ENCODE measurements at regions not wholly inside any gene's neighbourhood (a gene's known extent, or its start where the extent isn't known, plus 50 kb on each side); places are given as distances from the start of the nearest gene placed in this dataset.

GRCh38 chr6:95856876-95857364 is 158.9 kb upstream of the FUT9 start (continued):
- TF ChIP-seq ZNF354B (CRISPR knock-in tag; IDR thresholded peaks at IDR 0.05) (no peak), ELK4 (CRISPR knock-in tag; IDR thresholded peaks at IDR 0.05; ENCODE audit: borderline replicate concordance) (no peak), FLYWCH1 (CRISPR knock-in tag; IDR thresholded peaks at IDR 0.05) (no peak), ZNF670 (CRISPR knock-in tag; IDR thresholded peaks at IDR 0.05; ENCODE audit: borderline replicate concordance) (peak; percentile 57; the same call in 1 of the 2 replicates), HOXD1 (CRISPR knock-in tag; IDR thresholded peaks at IDR 0.05) (no peak), SOX6 (IDR thresholded peaks at IDR 0.05) (no peak), SOX6 (CRISPR knock-in tag; IDR thresholded peaks at IDR 0.05) (peak; percentile 78), ZNF839 (CRISPR knock-in tag; IDR thresholded peaks at IDR 0.05; ENCODE audit: borderline replicate concordance) (no peak), JUN (CRISPR knock-in tag; IDR thresholded peaks at IDR 0.05) (0 out of 2 replicates have a peak, but pooled peaks have one; percentile 55), IRF2 (CRISPR knock-in tag; IDR thresholded peaks at IDR 0.05) (peak; percentile 62; the same call in 1 of the 2 replicates), ZNF280B (CRISPR knock-in tag; IDR thresholded peaks at IDR 0.05; ENCODE audit: borderline replicate concordance) (no peak), ZNF556 (CRISPR knock-in tag; IDR thresholded peaks at IDR 0.05; ENCODE audit: borderline replicate concordance) (peak; percentile 88), THAP11 (CRISPR knock-in tag; IDR thresholded peaks at IDR 0.05) (peak; percentile 51), EZH2 (conservative IDR thresholded peaks at IDR 0.05; ENCODE audit: low read depth, low read length) (no peak), ZBTB1 (CRISPR knock-in tag; IDR thresholded peaks at IDR 0.05; ENCODE audit: borderline replicate concordance) (no peak), ATF1 (CRISPR knock-in tag; IDR thresholded peaks at IDR 0.05) (no peak), HINFP (CRISPR knock-in tag; IDR thresholded peaks at IDR 0.05; ENCODE audit: low read depth) (0 out of 2 replicates have a peak, but pooled peaks have one; percentile 22), NR2F1 (CRISPR knock-in tag; IDR thresholded peaks at IDR 0.05) (peak; percentile 43 to 70; a peak in 2 of 4 replicates)
- TF ChIP-seq, protein P1, sequence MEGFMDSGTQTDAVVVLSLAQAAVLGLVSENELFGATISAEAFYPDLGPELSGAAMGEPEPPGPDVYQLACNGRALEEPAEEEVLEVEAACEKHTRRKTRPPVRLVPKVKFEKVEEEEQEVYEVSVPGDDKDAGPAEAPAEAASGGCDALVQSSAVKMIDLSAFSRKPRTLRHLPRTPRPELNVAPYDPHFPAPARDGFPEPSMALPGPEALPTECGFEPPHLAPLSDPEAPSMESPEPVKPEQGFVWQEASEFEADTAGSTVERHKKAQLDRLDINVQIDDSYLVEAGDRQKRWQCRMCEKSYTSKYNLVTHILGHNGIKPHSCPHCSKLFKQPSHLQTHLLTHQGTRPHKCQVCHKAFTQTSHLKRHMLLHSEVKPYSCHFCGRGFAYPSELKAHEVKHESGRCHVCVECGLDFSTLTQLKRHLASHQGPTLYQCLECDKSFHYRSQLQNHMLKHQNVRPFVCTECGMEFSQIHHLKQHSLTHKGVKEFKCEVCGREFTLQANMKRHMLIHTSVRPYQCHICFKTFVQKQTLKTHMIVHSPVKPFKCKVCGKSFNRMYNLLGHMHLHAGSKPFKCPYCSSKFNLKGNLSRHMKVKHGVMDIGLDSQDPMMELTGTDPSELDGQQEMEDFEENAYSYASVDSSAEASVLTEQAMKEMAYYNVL (CRISPR knock-in tag; IDR thresholded peaks at IDR 0.05; ENCODE audit: borderline replicate concordance), result peak; percentile 63; the same call in 1 of the 2 replicates
- TF ChIP-seq, protein P2, sequence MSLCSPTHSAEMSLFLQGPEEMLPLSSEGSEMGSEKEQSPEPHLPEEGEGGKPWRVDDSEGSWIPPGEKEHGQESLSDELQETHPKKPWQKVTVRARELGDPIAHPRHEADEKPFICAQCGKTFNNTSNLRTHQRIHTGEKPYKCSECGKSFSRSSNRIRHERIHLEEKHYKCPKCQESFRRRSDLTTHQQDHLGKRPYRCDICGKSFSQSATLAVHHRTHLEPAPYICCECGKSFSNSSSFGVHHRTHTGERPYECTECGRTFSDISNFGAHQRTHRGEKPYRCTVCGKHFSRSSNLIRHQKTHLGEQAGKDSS (CRISPR knock-in tag; IDR thresholded peaks at IDR 0.05; ENCODE audit: borderline replicate concordance, low read depth), result no peak
- TF ChIP-seq, protein P3, sequence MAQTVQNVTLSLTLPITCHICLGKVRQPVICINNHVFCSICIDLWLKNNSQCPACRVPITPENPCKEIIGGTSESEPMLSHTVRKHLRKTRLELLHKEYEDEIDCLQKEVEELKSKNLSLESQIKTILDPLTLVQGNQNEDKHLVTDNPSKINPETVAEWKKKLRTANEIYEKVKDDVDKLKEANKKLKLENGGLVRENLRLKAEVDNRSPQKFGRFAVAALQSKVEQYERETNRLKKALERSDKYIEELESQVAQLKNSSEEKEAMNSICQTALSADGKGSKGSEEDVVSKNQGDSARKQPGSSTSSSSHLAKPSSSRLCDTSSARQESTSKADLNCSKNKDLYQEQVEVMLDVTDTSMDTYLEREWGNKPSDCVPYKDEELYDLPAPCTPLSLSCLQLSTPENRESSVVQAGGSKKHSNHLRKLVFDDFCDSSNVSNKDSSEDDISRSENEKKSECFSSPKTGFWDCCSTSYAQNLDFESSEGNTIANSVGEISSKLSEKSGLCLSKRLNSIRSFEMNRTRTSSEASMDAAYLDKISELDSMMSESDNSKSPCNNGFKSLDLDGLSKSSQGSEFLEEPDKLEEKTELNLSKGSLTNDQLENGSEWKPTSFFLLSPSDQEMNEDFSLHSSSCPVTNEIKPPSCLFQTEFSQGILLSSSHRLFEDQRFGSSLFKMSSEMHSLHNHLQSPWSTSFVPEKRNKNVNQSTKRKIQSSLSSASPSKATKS (CRISPR knock-in tag; IDR thresholded peaks at IDR 0.05), result no peak

All from HepG2 (cell line).